GM19463 (cell line): ENCODE measurements at regions not wholly inside any gene's neighbourhood (a gene's known extent, or its start where the extent isn't known, plus 50 kb on each side); places are given as distances from the start of the nearest gene placed in this dataset.

Experiments used
- ATAC-seq: cut with Tn5 transposase; IDR thresholded peaks from one replicate; pipeline ENCODE4 v1.9.1; 2021; ENCODE audit warnings: mild to moderate bottlenecking, moderate library complexity; ENCODE audit not compliant: unreplicated experiment

DNA sequence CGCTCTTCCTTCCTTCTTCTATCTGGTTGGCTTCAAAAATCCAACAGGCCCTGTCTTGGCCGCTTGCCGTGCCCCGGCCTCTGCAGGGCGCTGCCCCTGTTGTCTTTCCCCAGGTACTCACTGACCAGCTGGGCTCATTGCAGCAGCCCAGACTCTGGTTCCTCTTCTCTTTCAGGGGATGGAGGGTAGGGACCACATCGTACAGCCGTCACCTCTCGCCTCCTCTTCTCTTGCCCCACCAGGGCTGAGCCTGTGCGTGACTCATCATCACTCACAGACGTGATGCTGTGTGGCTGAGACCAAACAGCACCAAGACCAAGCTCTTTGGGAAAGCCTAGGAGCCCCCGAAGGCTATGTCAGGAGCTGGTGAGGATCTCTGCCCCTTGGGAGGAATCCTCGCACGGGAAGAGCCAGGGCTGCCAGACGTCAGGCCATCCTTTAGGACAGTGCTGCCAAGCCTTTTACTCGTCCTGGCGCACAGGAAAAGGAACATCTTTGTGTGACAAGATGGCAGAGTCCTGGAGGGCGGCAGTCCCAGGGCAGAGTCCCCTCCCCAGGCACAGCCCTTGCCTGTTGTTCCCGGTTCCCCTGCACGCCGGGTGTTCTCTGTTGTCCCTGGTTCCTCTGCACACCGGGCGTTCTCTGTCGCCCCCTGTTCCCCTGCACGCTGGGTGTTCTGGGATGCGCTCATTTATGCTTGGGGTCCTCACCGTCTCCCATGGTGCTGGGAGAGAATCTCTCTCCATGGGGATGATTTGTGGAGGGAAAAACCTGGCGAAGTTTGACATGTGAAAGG is 188.5 kb upstream of the SHH start:
- ATAC-seq: no peak

DNA sequence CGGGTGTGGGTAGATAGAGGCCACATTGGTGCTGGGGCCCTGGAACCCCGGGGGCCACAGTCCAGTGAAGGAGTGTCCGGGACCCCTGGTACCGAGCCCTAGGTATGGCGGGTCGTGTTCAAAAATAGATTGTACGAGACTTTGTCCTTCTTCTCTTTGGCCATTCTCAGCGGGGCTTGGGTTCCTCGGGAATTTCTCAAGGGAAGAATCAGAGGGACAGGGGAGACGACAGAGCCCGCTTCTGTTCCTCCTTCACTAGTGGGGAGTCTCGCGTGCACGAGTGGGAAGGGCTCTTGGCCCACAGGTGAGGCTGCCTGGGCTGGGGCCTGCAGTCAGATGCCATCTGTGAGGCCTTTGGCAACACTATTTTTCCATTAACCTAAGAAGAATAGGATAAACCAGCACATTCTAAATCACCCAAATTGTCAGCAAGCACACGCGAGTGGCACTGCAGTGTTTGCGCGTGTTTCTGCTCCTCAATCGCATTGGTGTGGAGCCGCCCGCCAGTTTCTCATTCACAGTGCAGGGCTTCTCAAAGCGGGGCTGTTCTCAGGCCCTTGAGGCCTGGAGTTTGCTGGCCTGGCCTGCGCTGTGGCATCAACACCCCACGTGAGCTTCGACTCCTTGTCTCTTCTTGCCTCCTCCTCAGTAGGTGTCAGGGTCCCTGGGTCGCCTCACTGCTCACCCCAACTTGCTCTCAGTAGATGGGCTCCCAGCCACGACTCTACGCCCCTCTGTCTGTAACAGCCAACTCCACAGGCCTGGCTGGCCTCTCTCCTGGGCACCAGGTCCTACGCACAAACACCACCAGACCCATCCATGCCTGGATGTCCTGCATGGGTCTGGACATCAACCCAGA is 187.6 kb upstream of the SHH start:
- no peak for ATAC-seq

GRCh38 chr7:155998766-155999630 is 186.7 kb upstream of the SHH start:
- no peak for ATAC-seq

DNA sequence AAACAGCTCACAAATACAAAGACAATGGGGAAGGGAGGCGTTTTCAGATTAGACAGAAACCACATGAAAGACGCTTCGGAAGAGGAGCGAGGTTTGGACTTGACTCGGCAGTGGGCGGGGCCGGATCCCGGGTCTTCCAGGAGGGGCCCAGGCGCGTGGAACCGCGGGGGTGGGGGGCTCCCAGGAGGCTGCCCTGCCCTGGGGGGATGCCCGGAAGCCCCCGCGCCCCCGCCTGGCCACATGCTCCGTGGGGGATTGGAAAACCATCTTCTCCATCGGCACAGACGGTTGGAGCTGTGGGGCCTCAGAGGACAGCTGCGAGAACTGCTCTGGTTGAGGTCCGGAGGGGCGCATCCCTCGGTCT is 186.0 kb upstream of the SHH start:
- ATAC-seq: no peak

- ATAC-seq: no peak
Measured at GRCh38 chr7:155997431-155998327, 185.4 kb upstream of the SHH start.

GRCh38 chr7:155996718-155997280 is 184.5 kb upstream of the SHH start:
- no peak for ATAC-seq

DNA sequence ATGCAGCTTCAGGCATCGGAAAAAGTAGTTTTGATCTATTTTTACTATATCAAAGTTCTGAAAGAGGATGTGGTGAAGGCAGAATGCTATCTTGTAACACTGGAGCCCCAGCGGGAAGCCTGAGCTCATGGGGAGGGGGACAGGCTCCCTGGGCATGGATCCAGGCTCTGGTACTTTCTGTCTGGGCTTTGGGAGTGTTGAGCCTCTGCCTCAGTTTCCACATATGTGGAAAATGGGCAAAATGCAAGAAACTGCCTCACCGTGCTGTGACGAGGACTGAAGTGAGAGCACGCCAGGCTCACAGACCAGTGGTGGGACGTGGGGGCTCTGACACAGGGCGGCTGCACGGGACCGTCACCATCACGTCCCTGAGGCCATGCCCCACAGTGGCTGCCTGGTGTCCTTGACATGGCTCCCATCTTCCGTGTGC is 182.9 kb upstream of the SHH start:
- no peak for ATAC-seq

- no peak for ATAC-seq
Measured at GRCh38 chr7:155994279-155994811, 182.1 kb upstream of the SHH start.

DNA sequence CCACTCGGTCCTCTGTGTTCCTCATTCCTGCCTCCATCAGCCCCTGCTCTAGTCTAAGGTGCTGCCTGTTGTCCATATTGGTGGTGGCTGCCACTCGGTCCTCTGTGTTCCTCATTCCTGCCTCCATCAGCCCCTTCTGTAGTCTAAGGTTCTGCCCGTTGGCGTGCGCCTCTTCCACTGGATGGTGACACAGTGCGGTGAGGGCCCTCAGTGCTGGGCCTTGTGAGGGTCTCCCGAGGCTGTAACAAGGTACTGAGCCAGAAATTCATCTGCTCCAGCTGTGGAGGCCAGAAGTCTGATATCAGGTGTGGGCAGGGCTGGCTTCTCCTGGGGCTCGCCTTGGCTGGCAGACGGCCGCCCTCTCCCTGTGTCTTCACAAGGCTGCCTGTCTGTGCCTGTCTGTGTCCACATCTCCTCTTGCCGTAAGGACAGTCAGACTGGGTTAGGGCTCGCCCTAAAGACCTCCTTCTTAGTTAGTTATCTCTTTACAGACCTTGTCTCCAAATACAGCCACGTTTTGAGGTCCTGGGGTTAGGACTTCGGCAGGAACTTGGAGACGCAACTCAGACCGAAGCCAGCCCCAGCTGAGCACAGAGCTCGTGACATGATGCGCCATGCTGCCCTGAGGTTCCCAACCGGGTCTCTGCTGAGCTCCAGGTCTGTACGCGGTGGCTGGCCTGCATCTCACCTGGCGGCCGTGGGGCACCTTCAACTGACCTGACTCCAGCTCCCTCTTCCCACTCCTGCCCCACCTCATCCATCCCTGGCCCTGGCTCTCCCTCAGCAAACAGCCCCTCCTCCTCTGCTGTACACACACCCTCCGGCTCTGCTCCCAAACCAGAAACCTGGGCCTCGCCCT is 181.4 kb upstream of the SHH start:
- no peak for ATAC-seq

- no peak for ATAC-seq
Measured at GRCh38 chr7:155992974-155993373, 180.7 kb upstream of the SHH start.

DNA sequence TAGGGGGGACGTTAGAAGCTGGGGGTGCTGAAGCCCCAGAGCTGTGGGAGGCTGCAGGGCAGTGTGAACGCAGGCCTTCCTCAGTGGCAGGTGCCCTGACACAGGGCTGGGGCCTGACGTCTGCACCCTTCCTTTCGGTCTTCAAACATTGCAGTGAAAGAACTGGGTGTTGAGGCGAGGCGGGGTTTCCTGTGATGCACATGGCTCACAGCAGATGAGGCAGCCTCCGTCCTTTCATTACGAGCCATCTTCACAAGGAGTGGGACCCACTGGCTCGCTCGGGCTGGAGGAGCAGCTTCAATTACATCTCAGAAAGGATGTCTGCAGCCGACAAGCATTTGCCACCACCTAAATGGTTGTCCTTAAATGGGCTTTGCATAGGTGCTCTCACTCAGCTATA is 180.3 kb upstream of the SHH start:
- no peak for ATAC-seq

GRCh38 chr7:155992107-155992506 is 179.8 kb upstream of the SHH start:
- ATAC-seq: no peak

DNA sequence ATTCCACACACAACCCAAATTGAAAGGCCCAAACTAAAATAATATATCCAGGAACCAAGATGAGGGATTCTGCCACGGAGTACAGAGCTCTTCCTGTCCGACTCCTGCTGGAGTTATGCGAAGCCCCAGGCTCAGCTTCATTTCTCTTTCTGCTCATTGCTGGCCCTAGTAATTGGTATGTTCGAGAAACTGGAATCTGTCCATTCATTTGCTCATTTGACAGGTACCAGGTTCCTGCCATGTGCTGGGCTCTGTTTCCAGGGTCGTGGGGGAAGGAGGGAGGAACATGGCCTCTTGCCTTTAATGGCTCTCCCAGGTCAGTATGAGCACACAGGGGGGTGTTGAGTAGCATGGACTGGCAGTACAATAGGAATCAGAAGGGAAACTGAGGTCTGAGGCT is 179.2 kb upstream of the SHH start:
- ATAC-seq: no peak

DNA sequence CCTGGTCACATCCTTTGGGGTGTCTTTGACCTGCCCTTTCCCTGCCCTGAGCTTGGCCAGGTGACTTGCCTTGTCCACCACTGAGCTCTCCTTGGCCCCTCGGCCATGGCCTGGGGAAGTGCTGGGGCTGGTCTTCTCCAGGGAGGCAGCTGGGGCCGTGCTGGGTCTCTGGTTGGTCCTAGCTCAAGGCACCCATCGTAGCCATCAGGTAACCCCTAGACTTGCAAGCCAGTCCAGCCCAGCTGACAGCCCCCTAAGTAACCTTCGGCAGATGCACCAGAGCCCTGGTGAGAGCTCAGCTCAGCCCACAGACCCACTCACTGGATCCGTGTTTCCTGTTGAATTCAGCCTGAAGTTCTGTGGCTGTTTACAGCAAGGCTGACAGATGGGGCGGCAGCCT is 176.2 kb upstream of the SHH start:
- ATAC-seq: no peak

- ATAC-seq: no peak
Measured at GRCh38 chr7:155987681-155988235, 175.5 kb upstream of the SHH start.

DNA sequence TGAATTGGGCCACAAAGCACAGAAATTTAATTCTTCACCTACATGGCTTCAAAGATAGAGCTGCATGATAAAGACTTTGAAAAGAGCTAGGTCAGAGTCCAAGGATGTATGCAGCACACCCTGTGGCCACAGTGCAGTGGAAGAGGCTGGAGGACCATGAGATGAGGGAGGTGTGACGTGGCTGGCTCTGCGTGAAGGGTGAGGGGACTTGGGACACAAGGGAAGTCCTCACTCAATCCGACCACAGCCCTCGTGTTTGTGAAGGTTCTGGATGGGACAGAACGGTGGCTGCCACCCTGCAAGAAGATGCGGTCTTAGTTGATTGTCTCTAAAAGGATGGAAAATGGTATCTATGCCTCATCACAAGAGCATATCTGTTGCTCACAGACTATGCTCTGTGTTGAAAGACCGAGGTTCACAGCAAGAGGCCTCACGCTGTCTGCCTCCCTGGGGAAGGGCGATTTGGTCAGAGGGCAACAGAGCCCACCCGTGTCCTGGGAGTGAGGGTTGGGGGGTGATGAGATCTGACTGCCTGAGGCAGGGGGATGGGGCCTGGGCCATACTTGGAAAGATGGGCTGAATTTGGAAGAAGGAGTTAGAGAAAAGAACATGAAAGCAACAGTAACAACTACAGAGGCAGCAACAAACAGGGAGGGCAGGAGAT is 174.4 kb upstream of the SHH start:
- no peak for ATAC-seq

GRCh38 chr7:155985518-155986250 is 173.4 kb upstream of the SHH start:
- ATAC-seq: no peak
